ENCODE measurements at regions not wholly inside any gene's neighbourhood (a gene's known extent, or its start where the extent isn't known, plus 50 kb on each side); places are given as distances from the start of the nearest gene placed in this dataset.
"Not testable (repeated sequence)": the region's sequence is repeated elsewhere in the genome, so short reads cannot be mapped to it uniquely, and the experiment has no call there.

- no peaks in the 10 kb centered on the region for H3K9me3 ChIP-seq
- TF ChIP-seq CTCF (IDR thresholded peaks at IDR 0.05) (no peak), POLR2A (IDR thresholded peaks at IDR 0.05) (no peak)
- H3K4me3 ChIP-seq, result no peak overlapping the region
- no peaks in the 10 kb centered on the region for H3K27me3 ChIP-seq
- WGBS, 2 donors, result 24 to 25% methylated on average over 8 of the region's 8 CpGs
- H3K4me1 ChIP-seq, result no peaks in the 10 kb centered on the region
- intact Hi-C loops (cut with DNase I), result no loop called here
- DNase-seq, result no peak
- no peaks in the 10 kb centered on the region for H3K36me3 ChIP-seq (replicated peaks in 1 of 2; ENCODE audit: insufficient read depth in 1 of 2, low read depth in 2 of 2)
- H3K27ac ChIP-seq, result no peak overlapping the region
- no peak for ATAC-seq
Observed at GRCh38 chr20:48126227-48126740, 341.0 kb upstream of the SULF2 start.

- Histone ChIP-seq H3K4me1 (no peaks in the 10 kb centered on the region), H3K9me3 (no peaks in the 10 kb centered on the region), H3K27me3 (no peaks in the 10 kb centered on the region), H3K36me3 (replicated peaks in 1 of 2; ENCODE audit: insufficient read depth in 1 of 2, low read depth in 2 of 2) (no peaks in the 10 kb centered on the region), H3K27ac (no peak overlapping the region), H3K4me3 (no peak overlapping the region)
- ATAC-seq, result no peak
- TF ChIP-seq CTCF (IDR thresholded peaks at IDR 0.05) (no peak), POLR2A (IDR thresholded peaks at IDR 0.05) (no peak)
- intact Hi-C loops (cut with DNase I), result no loop called here
- DNase-seq, result no peak
- 48% methylated on average over 9 of the region's 9 CpGs for WGBS, 2 donors
Observed at GRCh38 chr20:48124960-48125359, 339.7 kb upstream of the SULF2 start.

GRCh38 chr20:48124181-48124782, 339.0 kb upstream of the SULF2 start:
- Histone ChIP-seq H3K4me1 (no peaks in the 10 kb centered on the region), H3K36me3 (replicated peaks in 1 of 2; ENCODE audit: insufficient read depth in 1 of 2, low read depth in 2 of 2) (no peaks in the 10 kb centered on the region), H3K9me3 (no peaks in the 10 kb centered on the region), H3K4me3 (no peak overlapping the region), H3K27ac (no peak overlapping the region), H3K27me3 (no peaks in the 10 kb centered on the region)
- TF ChIP-seq CTCF (IDR thresholded peaks at IDR 0.05) (no peak), POLR2A (IDR thresholded peaks at IDR 0.05) (no peak)
- DNase-seq (no peak), ATAC-seq (no peak)
- WGBS, 2 donors, result 45 to 51% methylated on average over 14 of the region's 14 CpGs
- intact Hi-C loops (cut with DNase I), result no loop called here

- no peak for DNase-seq
- no peak overlapping the region for H3K4me3 ChIP-seq
- no peaks in the 10 kb centered on the region for H3K9me3 ChIP-seq
- intact Hi-C loops (cut with DNase I), result no loop called here
- H3K27ac ChIP-seq, result no peak overlapping the region
- 60 to 65% methylated on average over 8 of the region's 8 CpGs for WGBS, 2 donors
- no peaks in the 10 kb centered on the region for H3K36me3 ChIP-seq (replicated peaks in 1 of 2; ENCODE audit: insufficient read depth in 1 of 2, low read depth in 2 of 2)
- no peaks in the 10 kb centered on the region for H3K4me1 ChIP-seq
- ATAC-seq, result no peak
- H3K27me3 ChIP-seq, result no peaks in the 10 kb centered on the region
- TF ChIP-seq POLR2A (IDR thresholded peaks at IDR 0.05) (no peak), CTCF (IDR thresholded peaks at IDR 0.05) (no peak)
Observed at GRCh38 chr20:48120120-48120519, 334.8 kb upstream of the SULF2 start.

DNA sequence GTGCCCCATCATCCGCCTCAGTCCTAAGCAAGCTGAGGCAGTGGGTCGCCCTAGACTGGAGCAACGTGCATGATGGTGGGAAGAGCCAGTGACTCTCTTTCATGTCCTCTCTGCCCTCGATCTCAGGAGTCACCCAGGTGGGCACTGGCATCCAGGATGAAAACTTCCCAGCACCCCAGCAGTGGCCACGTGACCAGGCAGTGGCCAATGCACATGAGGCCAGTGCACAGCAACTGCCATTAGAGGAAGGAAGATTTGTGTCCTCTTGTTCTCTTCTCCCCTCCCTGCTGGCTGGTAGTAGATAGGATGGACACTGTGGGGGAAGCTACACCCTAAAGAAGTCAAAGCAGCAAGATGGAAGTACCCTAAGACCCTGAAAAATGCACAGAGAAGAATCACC, 334.1 kb upstream of the SULF2 start:
- intact Hi-C loops (cut with DNase I); H3K27me3 ChIP-seq; H3K4me3 ChIP-seq; H3K4me1 ChIP-seq; ATAC-seq; H3K27ac ChIP-seq; DNase-seq; H3K36me3 ChIP-seq (replicated peaks in 1 of 2; ENCODE audit: insufficient read depth in 1 of 2, low read depth in 2 of 2); H3K9me3 ChIP-seq: not testable (repeated sequence)
- WGBS, 2 donors, result 77 to 79% methylated on average over 3 to 5 of the region's 5 CpGs

All from body of pancreas (tissue), 4 donors.